COR-L47 (cell line): ENCODE measurements at regions not wholly inside any gene's neighbourhood (a gene's known extent, or its start where the extent isn't known, plus 50 kb on each side); places are given as distances from the start of the nearest gene placed in this dataset.
"Not testable (repeated sequence)": the region's sequence is repeated elsewhere in the genome, so short reads cannot be mapped to it uniquely, and the experiment has no call there.

Experiments used
- DNase-seq: peaks from one replicate; lab custom pipeline; 2025; lab: John Stamatoyannopoulos, UW

- DNase-seq: no peak
Measured at GRCh38 chr14:86796221-86797074, 1196.5 kb downstream of the GALC start.

GRCh38 chr14:86794689-86795088 lies 1198.3 kb downstream of the GALC start:
- DNase-seq: no peak

GRCh38 chr14:86790408-86791364 lies 1202.3 kb downstream of the GALC start:
- no peak for DNase-seq

GRCh38 chr14:86788224-86788623 lies 1204.8 kb downstream of the GALC start:
- no peak for DNase-seq

- DNase-seq: no peak
Measured at GRCh38 chr14:86787717-86788116, 1205.3 kb downstream of the GALC start.

GRCh38 chr14:86782092-86782580 lies 1210.8 kb downstream of the GALC start:
- no peak for DNase-seq

- no peak for DNase-seq
Measured at GRCh38 chr14:86780876-86781510, 1212.0 kb downstream of the GALC start.

- no peak for DNase-seq
Measured at GRCh38 chr14:86780461-86780860, 1212.5 kb downstream of the GALC start.

- DNase-seq: no peak
Measured at GRCh38 chr14:86779416-86779815, 1213.6 kb downstream of the GALC start.

- no peak for DNase-seq
Measured at GRCh38 chr14:86777963-86778602, 1214.9 kb downstream of the GALC start.

GRCh38 chr14:86775896-86776295 lies 1217.1 kb downstream of the GALC start:
- not testable (repeated sequence) for DNase-seq

- DNase-seq: no peak
Measured at GRCh38 chr14:86774916-86775315, 1218.1 kb downstream of the GALC start.

GRCh38 chr14:86772075-86772474 lies 1220.9 kb downstream of the GALC start:
- no peak for DNase-seq

- no peak for DNase-seq
Measured at GRCh38 chr14:86770186-86770585, 1222.8 kb downstream of the GALC start.

- no peak for DNase-seq
Measured at GRCh38 chr14:86766469-86766868, 1226.5 kb downstream of the GALC start.

- DNase-seq: no peak
Measured at GRCh38 chr14:86761611-86762010, 1231.4 kb downstream of the GALC start.

GRCh38 chr14:86756521-86757190 lies 1226.7 kb downstream of the FLRT2 start:
- no peak for DNase-seq

- DNase-seq: not testable (repeated sequence)
Measured at GRCh38 chr14:86750488-86750887, 1220.5 kb downstream of the FLRT2 start.

- no peak for DNase-seq
Measured at GRCh38 chr14:86739761-86740160, 1209.8 kb downstream of the FLRT2 start.

GRCh38 chr14:86731427-86731826 lies 1201.5 kb downstream of the FLRT2 start:
- DNase-seq: not testable (repeated sequence)

GRCh38 chr14:86723254-86723624 lies 1193.3 kb downstream of the FLRT2 start:
- no peak for DNase-seq
